ENCODE measurements at regions not wholly inside any gene's neighbourhood (a gene's known extent, or its start where the extent isn't known, plus 50 kb on each side); places are given as distances from the start of the nearest gene placed in this dataset.
"Not testable (repeated sequence)": the region's sequence is repeated elsewhere in the genome, so short reads cannot be mapped to it uniquely, and the experiment has no call there.

- TF ChIP-seq SP1 (IDR thresholded peaks at IDR 0.05); CTCF (IDR thresholded peaks at IDR 0.05; ENCODE audit: low read depth, low read length, missing input control); NR2F2 (IDR thresholded peaks at IDR 0.05); ATF3 (IDR thresholded peaks at IDR 0.05); REST (IDR thresholded peaks at IDR 0.05); YY1 (IDR thresholded peaks at IDR 0.05); TAF1 (conservative IDR thresholded peaks at IDR 0.05); MAX (IDR thresholded peaks at IDR 0.05); RAD21 (IDR thresholded peaks at IDR 0.05); ZBTB33 (IDR thresholded peaks at IDR 0.05); HNF4A (conservative IDR thresholded peaks at IDR 0.05); FOXA1 (IDR thresholded peaks at IDR 0.05); JUND (IDR thresholded peaks at IDR 0.05): not testable (repeated sequence)
These were observed 481.9 kb downstream of the TRHDE start for GRCh38 chr12:72754026-72754425.
